VCaP (cell line): ENCODE measurements at regions not wholly inside any gene's neighbourhood (a gene's known extent, or its start where the extent isn't known, plus 50 kb on each side); places are given as distances from the start of the nearest gene placed in this dataset.
A peak's percentile ranks its signal among the peaks of the same experiment; 100 is the strongest.
"Not testable (repeated sequence)": the region's sequence is repeated elsewhere in the genome, so short reads cannot be mapped to it uniquely, and the experiment has no call there.

ENCODE experiments used
- H3K27ac ChIP-seq: fragments of 450-650 bp; 2 replicates; pipeline ENCODE4 v1.5.1; 2017
- TF ChIP-seq, protein P1 (sequence below): fragments of 450-650 bp; conservative IDR thresholded peaks from 2 replicates; pipeline ENCODE4 v1.5.1; 2017; ENCODE audit warnings: mild to moderate bottlenecking, moderate library complexity

DNA sequence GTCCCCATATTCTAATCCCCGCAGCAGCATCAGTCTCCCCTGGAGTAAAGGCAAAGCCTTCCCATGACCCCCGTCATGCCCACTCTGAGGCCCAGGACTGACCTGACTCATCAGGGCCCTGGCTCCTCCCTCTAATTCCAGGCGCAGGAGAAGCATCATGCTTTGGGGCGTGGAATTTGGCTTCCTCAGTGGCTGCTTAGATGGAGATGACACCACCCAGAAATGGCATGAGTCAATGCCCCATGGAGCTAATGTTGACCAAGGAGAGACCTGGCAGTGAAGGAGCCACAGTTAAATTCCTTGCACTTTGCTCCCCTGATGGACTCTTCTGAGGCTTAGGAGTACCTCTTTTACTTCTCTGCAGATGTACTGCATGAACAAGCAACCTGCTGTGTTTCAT lies 204.2 kb upstream of the PROK2 start:
- no peak overlapping the region for H3K27ac ChIP-seq
- TF ChIP-seq, protein P1, sequence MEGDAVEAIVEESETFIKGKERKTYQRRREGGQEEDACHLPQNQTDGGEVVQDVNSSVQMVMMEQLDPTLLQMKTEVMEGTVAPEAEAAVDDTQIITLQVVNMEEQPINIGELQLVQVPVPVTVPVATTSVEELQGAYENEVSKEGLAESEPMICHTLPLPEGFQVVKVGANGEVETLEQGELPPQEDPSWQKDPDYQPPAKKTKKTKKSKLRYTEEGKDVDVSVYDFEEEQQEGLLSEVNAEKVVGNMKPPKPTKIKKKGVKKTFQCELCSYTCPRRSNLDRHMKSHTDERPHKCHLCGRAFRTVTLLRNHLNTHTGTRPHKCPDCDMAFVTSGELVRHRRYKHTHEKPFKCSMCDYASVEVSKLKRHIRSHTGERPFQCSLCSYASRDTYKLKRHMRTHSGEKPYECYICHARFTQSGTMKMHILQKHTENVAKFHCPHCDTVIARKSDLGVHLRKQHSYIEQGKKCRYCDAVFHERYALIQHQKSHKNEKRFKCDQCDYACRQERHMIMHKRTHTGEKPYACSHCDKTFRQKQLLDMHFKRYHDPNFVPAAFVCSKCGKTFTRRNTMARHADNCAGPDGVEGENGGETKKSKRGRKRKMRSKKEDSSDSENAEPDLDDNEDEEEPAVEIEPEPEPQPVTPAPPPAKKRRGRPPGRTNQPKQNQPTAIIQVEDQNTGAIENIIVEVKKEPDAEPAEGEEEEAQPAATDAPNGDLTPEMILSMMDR: no peak

DNA sequence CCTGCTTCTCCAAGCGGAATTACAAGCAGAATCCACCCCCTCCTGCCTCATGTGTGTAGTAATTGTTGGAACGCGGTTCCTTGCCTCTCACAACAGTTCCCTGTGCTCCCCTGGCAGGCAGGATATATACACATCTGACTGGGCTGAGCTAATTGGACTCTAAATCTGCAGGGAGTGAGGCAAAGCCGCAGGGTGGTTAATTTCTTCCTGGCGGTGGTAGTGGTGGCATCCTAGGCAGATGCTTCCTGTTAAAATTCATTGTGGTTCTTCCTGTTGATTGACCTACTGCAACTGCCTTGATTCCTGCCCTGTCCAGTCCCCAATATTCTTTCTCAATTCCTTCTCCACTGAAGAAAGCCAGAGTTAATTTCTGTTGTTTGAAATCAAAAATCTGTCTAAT lies 202.9 kb upstream of the PROK2 start:
- TF ChIP-seq, protein P1: no peak
- no peak overlapping the region for H3K27ac ChIP-seq

DNA sequence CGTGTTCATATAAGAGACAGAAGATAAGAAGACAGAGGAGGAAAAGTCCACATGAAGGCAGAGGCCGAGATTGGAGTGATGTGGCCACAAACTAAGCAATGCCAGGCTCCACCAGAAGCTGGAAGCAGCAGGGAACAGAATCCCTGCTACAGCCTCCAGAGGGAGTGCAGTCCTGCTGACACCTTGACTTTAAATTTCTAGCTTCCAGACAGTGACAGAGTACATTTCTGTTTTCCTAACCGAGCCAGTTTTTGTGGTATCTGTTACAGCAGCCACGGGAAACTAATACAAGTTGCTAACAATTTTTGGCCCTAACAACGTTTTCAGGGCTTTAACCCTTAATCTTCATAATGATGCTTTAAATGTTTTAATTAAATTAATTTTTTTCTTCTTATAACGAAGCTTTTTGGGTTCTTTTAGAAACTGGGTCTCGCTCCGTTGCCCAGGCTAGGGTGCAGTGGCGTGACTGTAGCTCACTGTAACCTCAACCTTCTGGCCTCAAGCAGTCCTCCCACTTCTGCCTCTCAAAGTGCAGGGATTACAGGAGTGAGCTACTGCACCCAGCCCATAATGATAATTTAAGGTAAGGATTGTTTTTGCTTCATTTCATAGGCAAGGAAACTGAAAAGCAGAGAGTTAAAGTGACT lies 202.3 kb upstream of the PROK2 start:
- TF ChIP-seq, protein P1: peak; percentile 76
- H3K27ac ChIP-seq: no peak overlapping the region

DNA sequence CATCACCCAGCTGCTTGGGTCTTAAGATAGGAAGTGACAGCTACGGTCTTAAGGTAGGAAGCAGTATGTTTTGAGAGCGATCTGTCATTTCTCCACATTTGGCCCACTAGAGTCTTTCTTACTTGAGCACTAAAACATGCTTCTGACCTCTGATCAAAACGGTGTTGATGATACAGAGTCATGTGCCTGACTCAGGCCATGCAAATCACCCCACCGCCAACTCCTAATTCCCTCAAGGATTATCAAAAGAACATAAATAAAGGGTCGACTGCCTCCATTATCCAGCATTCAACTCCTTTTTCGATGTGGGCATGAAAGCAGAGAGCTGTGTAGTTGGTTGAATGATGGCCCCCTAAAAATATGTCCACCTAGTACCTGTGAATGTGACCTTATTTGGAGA lies 201.7 kb upstream of the PROK2 start:
- H3K27ac ChIP-seq: no peak overlapping the region
- TF ChIP-seq, protein P1: no peak

DNA sequence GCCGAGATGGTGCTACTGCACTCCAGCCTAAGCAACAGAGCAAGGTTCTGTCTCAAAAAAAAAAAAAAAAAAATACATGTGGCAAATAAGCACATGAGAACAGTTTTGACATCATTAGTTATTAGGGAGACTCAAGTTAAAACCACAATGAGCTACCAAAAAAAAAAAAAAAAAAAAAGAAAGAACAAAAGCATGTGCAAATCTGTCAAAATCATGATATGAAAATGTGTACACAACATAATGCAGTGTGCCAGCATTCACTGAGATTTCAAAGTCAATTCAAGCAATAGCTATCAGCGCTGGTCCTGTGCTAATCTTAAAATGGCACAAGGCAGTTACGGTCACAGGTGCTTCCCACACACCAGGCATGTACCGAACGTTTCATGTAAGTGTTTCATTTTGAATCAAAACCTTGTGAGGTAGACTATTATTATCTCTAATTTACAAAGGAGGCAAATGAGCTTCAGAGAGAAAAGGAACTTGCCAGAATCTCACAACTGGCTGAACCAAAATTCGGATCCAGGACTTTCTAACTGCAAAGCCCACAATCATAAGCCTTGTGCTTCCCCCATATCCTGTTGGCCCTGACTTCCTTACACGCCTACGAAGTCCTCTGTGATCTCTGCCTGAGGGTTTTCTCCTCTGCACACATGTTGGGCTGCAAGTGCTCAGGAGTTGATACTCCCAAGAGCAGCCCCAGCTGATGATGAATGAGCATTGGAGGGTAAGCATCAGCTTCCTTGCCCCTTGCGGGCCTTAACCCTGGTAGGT lies 200.1 kb upstream of the PROK2 start:
- no peak overlapping the region for H3K27ac ChIP-seq
- TF ChIP-seq, protein P1: no peak

DNA sequence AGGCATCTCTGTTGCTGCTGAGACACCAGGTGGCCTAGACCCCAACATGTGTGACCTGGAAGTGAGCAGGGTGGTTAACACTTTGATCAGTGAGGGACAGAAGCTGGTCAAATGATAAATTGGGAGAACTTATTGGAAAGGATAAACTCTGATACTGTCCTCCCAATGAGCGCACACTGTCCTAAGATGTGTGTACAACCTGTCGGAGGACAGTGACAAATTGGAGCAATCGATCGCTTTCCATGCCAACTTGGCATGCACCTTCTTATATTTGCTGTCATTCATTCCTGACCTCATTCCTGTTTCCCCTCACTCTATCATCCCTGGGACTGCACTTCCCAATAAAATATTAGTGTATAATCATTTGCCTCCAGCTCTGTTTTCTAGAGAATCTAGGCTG lies 198.7 kb upstream of the PROK2 start:
- TF ChIP-seq, protein P1: no peak
- no peak overlapping the region for H3K27ac ChIP-seq

DNA sequence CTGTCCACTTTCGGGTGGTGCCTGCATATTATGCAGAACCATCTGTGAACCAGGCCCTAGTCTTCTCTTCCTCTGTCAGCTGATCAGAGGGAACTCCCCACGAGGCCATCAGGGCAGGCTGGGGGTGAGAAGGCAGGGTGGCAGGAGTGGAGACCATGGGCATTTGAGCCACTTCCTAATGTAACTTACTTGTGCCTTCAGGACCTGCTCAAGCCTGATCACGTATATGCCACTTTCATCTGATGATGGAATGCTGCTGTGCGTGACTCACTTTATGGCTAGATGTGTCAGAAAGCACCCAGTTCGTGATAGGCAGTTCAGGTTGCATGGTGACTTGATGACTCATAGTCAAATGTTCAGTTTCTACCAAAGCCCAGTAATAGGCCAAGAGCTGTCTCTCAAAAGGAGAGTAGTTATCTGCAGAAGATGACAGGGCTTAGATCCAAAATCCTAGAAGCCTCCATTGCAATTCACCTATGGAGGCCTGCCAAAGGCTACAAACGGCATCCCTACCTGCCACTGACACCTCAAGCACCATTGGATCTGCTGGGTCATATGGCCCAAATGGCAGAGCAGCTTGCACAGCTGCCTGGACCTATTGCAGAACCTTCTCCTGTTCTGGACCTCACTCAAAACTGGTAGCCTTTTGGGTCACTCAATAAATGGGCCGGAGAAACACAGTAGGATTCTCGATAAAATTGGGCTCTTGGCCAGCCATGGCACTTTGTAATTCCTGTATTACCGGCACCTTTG lies 197.7 kb upstream of the PROK2 start:
- not testable (repeated sequence) for H3K27ac ChIP-seq
